Fibroblast of skin of right quadriceps (primary cell): ENCODE measurements at regions not wholly inside any gene's neighbourhood (a gene's known extent, or its start where the extent isn't known, plus 50 kb on each side); places are given as distances from the start of the nearest gene placed in this dataset.
"Not testable (repeated sequence)": the region's sequence is repeated elsewhere in the genome, so short reads cannot be mapped to it uniquely, and the experiment has no call there.

Source experiments
- DNase-seq: peaks from one replicate; pipeline ENCODE4 v3.0.0-alpha.2; 2013

GRCh38 chr10:15428681-15429080 lies 57.6 kb upstream of the FAM171A1 start:
- DNase-seq, result no peak

- DNase-seq, result peak; percentile 61
Measured at GRCh38 chr10:15427843-15428414, 56.8 kb upstream of the FAM171A1 start.

- DNase-seq, result no peak
Measured at GRCh38 chr10:15426558-15426957, 55.5 kb upstream of the FAM171A1 start.

- no peak for DNase-seq
Measured at GRCh38 chr10:15426115-15426514, 55.0 kb upstream of the FAM171A1 start.

GRCh38 chr10:15421875-15422274 lies 50.8 kb upstream of the FAM171A1 start:
- DNase-seq, result not testable (repeated sequence)
